Endothelial cell of umbilical vein (primary cell): ENCODE measurements at regions not wholly inside any gene's neighbourhood (a gene's known extent, or its start where the extent isn't known, plus 50 kb on each side); places are given as distances from the start of the nearest gene placed in this dataset.
A peak's percentile ranks its signal among the peaks of the same experiment; 100 is the strongest.

Experiments
- BruUV-seq: library from RNA; stranded (reverse); fragments of 400-500 nt; replicated peaks from 2 replicates; lab custom pipeline; 2021; lab: Mats Ljungman, UMichigan
- CTCF ChIA-PET: fragments of 300-600, 350-600 bp; sonication (Branson Sonifier 250); formaldehyde crosslinking; loops from one replicate; lab custom pipeline; 2021; ENCODE audit warnings: antibody characterized with exemption, inconsistent platforms; lab: Charles Lee
- POLR2A ChIA-PET: fragments of 300-600, 350-600 bp; sonication (Branson Sonifier 250); formaldehyde crosslinking; loops from one replicate; lab custom pipeline; 2021; ENCODE audit warnings: antibody characterized with exemption, inconsistent platforms; lab: Charles Lee
- DNase-seq: peaks from one replicate; pipeline ENCODE4 v3.0.0-alpha.2; 2011; ENCODE audit warnings: low read depth, low spot score
- FAIRE-seq: peaks from 2 replicates; lab custom pipeline; 2011; peaks lifted over from hg19 to GRCh38; lab: Jason Lieb, UNC
- H2AFZ ChIP-seq: 2 replicates; pipeline ENCODE4 v1.6.0; 2012; ENCODE audit warnings: low read depth, low read length, control low read depth, inconsistent platforms
- H3K27ac ChIP-seq: 2 replicates; pipeline ENCODE4 v1.5.1; 2011; ENCODE audit warnings: low read depth, mild to moderate bottlenecking, control low read depth, low read length, moderate library complexity; ENCODE audit not compliant: insufficient read depth
- H3K27me3 ChIP-seq, 2 experiments: 2 replicates each; pipeline versions ENCODE4 v1.6.0 to v1.6.1; 2011; ENCODE audit warnings: low read length in 2 of 2, mixed read lengths in 1 of 2; ENCODE audit not compliant: control insufficient read depth in 2 of 2, insufficient read depth in 2 of 2
- H3K36me3 ChIP-seq, 2 experiments: 2 replicates in 1 of 2; 3 replicates in 1 of 2; pipeline ENCODE4 v1.5.1; 2011; ENCODE audit warnings: low read length in 2 of 2, mild to moderate bottlenecking in 1 of 2, moderate library complexity in 1 of 2; ENCODE audit not compliant: control insufficient read depth in 2 of 2, insufficient read depth in 2 of 2; ENCODE audit errors: extremely low read depth in 1 of 2
- H3K4me1 ChIP-seq: 3 replicates; pipeline ENCODE4 v1.5.1; 2011; ENCODE audit warnings: mild to moderate bottlenecking, low read length; ENCODE audit not compliant: control insufficient read depth, insufficient read depth; ENCODE audit errors: extremely low read depth
- H3K4me2 ChIP-seq: 2 replicates; pipeline ENCODE4 v1.6.1; 2011; ENCODE audit warnings: low read length, control low read depth, mixed read lengths; ENCODE audit not compliant: insufficient read depth
- H3K4me3 ChIP-seq, 3 experiments: fragments of 200-600 bp in 1 of 3; sonication (generic), shearing (Covaris generic) in 1 of 3; replicated peaks in 1 of 3; 2 replicates each; pipeline ENCODE4 v1.5.1; 2011 to 2016; ENCODE audit warnings: control low read depth in 3 of 3, low read length in 3 of 3, mild to moderate bottlenecking in 2 of 3, inconsistent platforms in 1 of 3, low read depth in 1 of 3, moderate library complexity in 1 of 3; ENCODE audit not compliant: insufficient read depth in 1 of 3
- H3K79me2 ChIP-seq: 2 replicates; pipeline ENCODE4 v1.6.0; 2012; ENCODE audit warnings: low read length, inconsistent platforms; ENCODE audit not compliant: control insufficient read depth, insufficient read depth
- H3K9ac ChIP-seq: replicated peaks from 2 replicates; pipeline ENCODE3; 2011; ENCODE audit warnings: low read length, control low read depth; ENCODE audit not compliant: insufficient read depth; ENCODE audit errors: extremely low read depth
- H3K9me1 ChIP-seq: replicated peaks from 3 replicates; pipeline ENCODE4 v1.6.0; 2011; ENCODE audit warnings: mild to moderate bottlenecking, low read length; ENCODE audit not compliant: control insufficient read depth, insufficient read depth; ENCODE audit errors: extremely low read depth
- H3K9me3 ChIP-seq: replicated peaks from 2 replicates; pipeline ENCODE4 v1.5.1; 2012; ENCODE audit warnings: low read length, inconsistent platforms; ENCODE audit not compliant: control insufficient read depth, insufficient read depth
- H4K20me1 ChIP-seq: replicated peaks from 2 replicates; pipeline ENCODE3; 2011; ENCODE audit warnings: mild to moderate bottlenecking, low read length; ENCODE audit not compliant: control insufficient read depth, insufficient read depth; ENCODE audit errors: extremely low read depth
- CTCF ChIP-seq, 2 donors: IDR thresholded peaks; 1 replicate in 1 of 2; 2 replicates in 1 of 2; pipeline ENCODE4 v1.5.1; 2011; ENCODE audit warnings: low read length in 2 of 2, mild to moderate bottlenecking in 2 of 2, moderate library complexity in 2 of 2, control low read depth in 1 of 2, inconsistent platforms in 1 of 2, low read depth in 1 of 2; ENCODE audit not compliant: insufficient read depth in 1 of 2; ENCODE audit errors: extremely low read depth in 1 of 2
- EZH2 ChIP-seq: IDR thresholded peaks from 2 replicates; pipeline ENCODE4 v1.6.1; 2012; ENCODE audit warnings: borderline replicate concordance, low read depth, mild to moderate bottlenecking, moderate library complexity, low read length, inconsistent platforms; ENCODE audit not compliant: severe bottlenecking
- FOS ChIP-seq: IDR thresholded peaks from 2 replicates; pipeline ENCODE4 v1.6.1; 2011; ENCODE audit warnings: mild to moderate bottlenecking, low read length, moderate library complexity, borderline replicate concordance; ENCODE audit not compliant: insufficient read depth
- GATA2 ChIP-seq: IDR thresholded peaks from 2 replicates; pipeline ENCODE4 v1.7.0; 2011; ENCODE audit warnings: low read depth, mild to moderate bottlenecking, moderate library complexity, mixed read lengths, low read length; ENCODE audit not compliant: insufficient read length, insufficient read depth
- JUN ChIP-seq: IDR thresholded peaks from 2 replicates; pipeline ENCODE4 v1.6.1; 2011; ENCODE audit warnings: borderline replicate concordance, low read depth; ENCODE audit not compliant: insufficient read length, insufficient read depth
- MAX ChIP-seq: IDR thresholded peaks from 2 replicates; pipeline ENCODE4 v1.6.1; 2011; ENCODE audit not compliant: insufficient read depth, insufficient read length
- MYC ChIP-seq: IDR thresholded peaks from one replicate; pipeline ENCODE4 v1.6.1; 2011; ENCODE audit warnings: mild to moderate bottlenecking, low read depth, low read length
- POLR2A ChIP-seq: IDR thresholded peaks from 2 replicates; pipeline ENCODE4 v1.6.1; 2012; ENCODE audit warnings: low read depth, mild to moderate bottlenecking, control low read depth, low read length
- POLR2AphosphoS5 ChIP-seq: IDR thresholded peaks from 2 replicates; pipeline ENCODE4 v1.6.1; 2012; ENCODE audit warnings: low read depth, mild to moderate bottlenecking, control low read depth, low read length, moderate library complexity; ENCODE audit not compliant: insufficient read depth
- dilution Hi-C: fragments of 300-500 bp; cut with MboI; formaldehyde crosslinking; loops from one replicate; pipeline ENCODE4 v1.15.0; 2019; ENCODE audit warnings: low sequenced_read_pairs; ENCODE audit not compliant: extremely low pct_ligation_motif_present
- intact Hi-C: fragments of 100-400 bp; cut with micrococcal nuclease; formaldehyde crosslinking; loops from one replicate; pipeline ENCODE4 v1.10.0; 2022

- H3K4me3 ChIP-seq: no peak overlapping the region
- H3K79me2 ChIP-seq: no peaks in the 10 kb centered on the region
- ChIA-PET POLR2A (no interaction called here), CTCF (interaction anchor here (0.7 to 3.1 kb wide), 11 partner anchors 29 to 129 kb away, joined by 3 to 19 read pairs (median 4); partner anchors contain the start of gene ARF6)
- dilution Hi-C loops (no loop called here), intact Hi-C loops (no loop called here)
- H3K27ac ChIP-seq: peak overlapping the region; percentile 65
- H3K4me1 ChIP-seq: peaks cover 56% of the 10 kb centered on the region
- FAIRE-seq: peak; percentile 95
- no peaks in the 10 kb centered on the region for H3K9me1 ChIP-seq
- no peaks in the 10 kb centered on the region for H3K9me3 ChIP-seq
- H3K4me2 ChIP-seq: no peak overlapping the region
- H3K36me3 ChIP-seq: no peaks in the 10 kb centered on the region
- no peak overlapping the region for H2AFZ ChIP-seq
- no peaks in the 10 kb centered on the region for H3K27me3 ChIP-seq
- no peak for TF ChIP-seq EZH2
- TF ChIP-seq FOS: peak; percentile 92
- TF ChIP-seq POLR2AphosphoS5: peak; percentile 51
- no peak for TF ChIP-seq MAX
- no peak for TF ChIP-seq POLR2A
- TF ChIP-seq JUN: peak; percentile 67
- no peak overlapping the region for H3K9ac ChIP-seq
- H4K20me1 ChIP-seq: no peaks in the 10 kb centered on the region
- BruUV-seq: no TSS peak
- DNase-seq: peak; percentile 84
Observed at GRCh38 chr14:49975276-49975675, 82.4 kb downstream of the ARF6 start.

GRCh38 chr14:49975799-49976198 is 82.9 kb downstream of the ARF6 start:
- FAIRE-seq (no peak), DNase-seq (no peak)
- H3K27ac ChIP-seq: peak overlapping the region; percentile 65
- no peaks in the 10 kb centered on the region for H4K20me1 ChIP-seq
- H3K4me1 ChIP-seq: peaks cover 51% of the 10 kb centered on the region
- TF ChIP-seq FOS (no peak), MYC (no peak), GATA2 (no peak), MAX (no peak), POLR2A (no peak), EZH2 (no peak), POLR2AphosphoS5 (no peak), CTCF (IDR thresholded peaks at IDR 0.05; ENCODE audit: extremely low read depth in 1 of 2, insufficient read depth in 1 of 2, low read depth in 1 of 2, low read length in 2 of 2) (no peak), JUN (no peak)
- no peaks in the 10 kb centered on the region for H3K27me3 ChIP-seq
- peak overlapping the region; percentile 28 for H2AFZ ChIP-seq
- no peak overlapping the region for H3K9ac ChIP-seq
- dilution Hi-C loops: no loop called here
- H3K36me3 ChIP-seq: no peaks in the 10 kb centered on the region
- CTCF ChIA-PET: interaction anchor here (0.8 to 3.1 kb wide), 8 partner anchors 68 to 129 kb away, joined by 3 to 19 read pairs (median 4); partner anchors contain the start of gene ARF6
- POLR2A ChIA-PET: no interaction called here
- no peaks in the 10 kb centered on the region for H3K9me1 ChIP-seq
- no peak overlapping the region for H3K4me3 ChIP-seq
- no TSS peak for BruUV-seq
- intact Hi-C loops: no loop called here
- no peaks in the 10 kb centered on the region for H3K9me3 ChIP-seq
- peak overlapping the region; percentile 8 for H3K4me2 ChIP-seq
- no peaks in the 10 kb centered on the region for H3K79me2 ChIP-seq
